ENCODE measurements at regions not wholly inside any gene's neighbourhood (a gene's known extent, or its start where the extent isn't known, plus 50 kb on each side); places are given as distances from the start of the nearest gene placed in this dataset.

- no peak for TF ChIP-seq CTCF (IDR thresholded peaks at IDR 0.05; ENCODE audit: low read depth, low read length)
- no peak for TF ChIP-seq MAX (IDR thresholded peaks at IDR 0.05; ENCODE audit: low read depth, low read length)
These were observed 217.6 kb upstream of the SAMSN1 start for GRCh38 chr21:14763695-14764064.
